Activated CD4-positive, alpha-beta T cell treated with anti-CD3 and anti-CD28 coated beads for 48 hours (primary cell): ENCODE measurements at regions not wholly inside any gene's neighbourhood (a gene's known extent, or its start where the extent isn't known, plus 50 kb on each side); places are given as distances from the start of the nearest gene placed in this dataset.

Experiments
- DNase-seq: peaks from one replicate; pipeline ENCODE4 v3.0.0-alpha.2; 2020

GRCh38 chr15:62823561-62823960 is 219.0 kb upstream of the TPM1 start:
- DNase-seq = no peak

GRCh38 chr15:62824111-62825015 is 218.2 kb upstream of the TPM1 start:
- no peak for DNase-seq

- no peak for DNase-seq
Measured at GRCh38 chr15:62825191-62825590, 217.4 kb upstream of the TPM1 start.

- no peak for DNase-seq
Measured at GRCh38 chr15:62826561-62826960, 216.0 kb upstream of the TPM1 start.

- DNase-seq = no peak
Measured at GRCh38 chr15:62828364-62828763, 214.2 kb upstream of the TPM1 start.

- DNase-seq = no peak
Measured at GRCh38 chr15:62832231-62832630, 210.3 kb upstream of the TPM1 start.

- no peak for DNase-seq
Measured at GRCh38 chr15:62833646-62834045, 208.9 kb upstream of the TPM1 start.

- no peak for DNase-seq
Measured at GRCh38 chr15:62834686-62835329, 207.7 kb upstream of the TPM1 start.

GRCh38 chr15:62835351-62835750 is 207.2 kb upstream of the TPM1 start:
- no peak for DNase-seq

GRCh38 chr15:62835762-62836161 is 206.8 kb upstream of the TPM1 start:
- no peak for DNase-seq

GRCh38 chr15:62840526-62841268 is 201.8 kb upstream of the TPM1 start:
- DNase-seq = no peak

- DNase-seq = no peak
Measured at GRCh38 chr15:62841269-62841628, 201.3 kb upstream of the TPM1 start.

- no peak for DNase-seq
Measured at GRCh38 chr15:62841891-62842559, 200.5 kb upstream of the TPM1 start.

GRCh38 chr15:62843311-62843710 is 199.2 kb upstream of the TPM1 start:
- no peak for DNase-seq

GRCh38 chr15:62844564-62845240 is 197.8 kb upstream of the TPM1 start:
- DNase-seq = no peak

GRCh38 chr15:62845241-62846126 is 197.1 kb upstream of the TPM1 start:
- DNase-seq = no peak

- DNase-seq = no peak
Measured at GRCh38 chr15:62846131-62846804, 196.3 kb upstream of the TPM1 start.

GRCh38 chr15:62846805-62847495 is 195.6 kb upstream of the TPM1 start:
- no peak for DNase-seq

GRCh38 chr15:62847900-62848489 is 194.6 kb upstream of the TPM1 start:
- DNase-seq = peak; percentile 77

- no peak for DNase-seq
Measured at GRCh38 chr15:62848632-62849050, 193.9 kb upstream of the TPM1 start.
